ENCODE measurements at regions not wholly inside any gene's neighbourhood (a gene's known extent, or its start where the extent isn't known, plus 50 kb on each side); places are given as distances from the start of the nearest gene placed in this dataset.

DNA sequence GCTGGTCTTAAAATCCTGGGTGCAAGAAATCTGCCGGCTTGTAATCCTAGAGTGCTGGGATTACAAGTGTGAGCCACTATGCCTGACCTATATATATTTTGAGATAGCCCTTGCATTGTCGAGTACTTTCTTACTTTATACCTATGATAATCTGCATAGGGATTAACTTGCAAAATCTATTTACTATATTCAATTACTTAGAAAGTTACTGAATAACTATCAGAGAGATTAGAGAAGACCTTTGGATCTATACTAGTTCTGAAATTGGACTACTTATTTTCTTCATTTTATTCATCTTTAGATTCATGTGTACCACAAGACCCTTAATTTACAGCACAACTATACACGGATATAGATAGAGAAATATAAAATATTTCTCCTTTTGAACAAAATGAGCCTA lies 1766.0 kb downstream of the NCAM2 start:
- intact Hi-C loops (cut with DNase I; ENCODE audit: low total_unique reads), result no loop called here
- H3K36me3 ChIP-seq, result no peaks in the 10 kb centered on the region
- TF ChIP-seq, protein P1, sequence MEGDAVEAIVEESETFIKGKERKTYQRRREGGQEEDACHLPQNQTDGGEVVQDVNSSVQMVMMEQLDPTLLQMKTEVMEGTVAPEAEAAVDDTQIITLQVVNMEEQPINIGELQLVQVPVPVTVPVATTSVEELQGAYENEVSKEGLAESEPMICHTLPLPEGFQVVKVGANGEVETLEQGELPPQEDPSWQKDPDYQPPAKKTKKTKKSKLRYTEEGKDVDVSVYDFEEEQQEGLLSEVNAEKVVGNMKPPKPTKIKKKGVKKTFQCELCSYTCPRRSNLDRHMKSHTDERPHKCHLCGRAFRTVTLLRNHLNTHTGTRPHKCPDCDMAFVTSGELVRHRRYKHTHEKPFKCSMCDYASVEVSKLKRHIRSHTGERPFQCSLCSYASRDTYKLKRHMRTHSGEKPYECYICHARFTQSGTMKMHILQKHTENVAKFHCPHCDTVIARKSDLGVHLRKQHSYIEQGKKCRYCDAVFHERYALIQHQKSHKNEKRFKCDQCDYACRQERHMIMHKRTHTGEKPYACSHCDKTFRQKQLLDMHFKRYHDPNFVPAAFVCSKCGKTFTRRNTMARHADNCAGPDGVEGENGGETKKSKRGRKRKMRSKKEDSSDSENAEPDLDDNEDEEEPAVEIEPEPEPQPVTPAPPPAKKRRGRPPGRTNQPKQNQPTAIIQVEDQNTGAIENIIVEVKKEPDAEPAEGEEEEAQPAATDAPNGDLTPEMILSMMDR (IDR thresholded peaks at IDR 0.05), result no peak
- TF ChIP-seq POLR2AphosphoS5 (IDR thresholded peaks at IDR 0.05) (no peak), POLR2A (IDR thresholded peaks at IDR 0.05) (no peak)
- no peaks in the 10 kb centered on the region for H3K27me3 ChIP-seq
- DNase-seq (ENCODE audit: low spot score in 2 of 2), result no peak
- no peak overlapping the region for H3K4me3 ChIP-seq
- H3K4me1 ChIP-seq, result no peaks in the 10 kb centered on the region
- peaks cover 0 to 6% of the 10 kb centered on the region in 2 donors for H3K9me3 ChIP-seq
- no peak overlapping the region for H3K27ac ChIP-seq

DNA sequence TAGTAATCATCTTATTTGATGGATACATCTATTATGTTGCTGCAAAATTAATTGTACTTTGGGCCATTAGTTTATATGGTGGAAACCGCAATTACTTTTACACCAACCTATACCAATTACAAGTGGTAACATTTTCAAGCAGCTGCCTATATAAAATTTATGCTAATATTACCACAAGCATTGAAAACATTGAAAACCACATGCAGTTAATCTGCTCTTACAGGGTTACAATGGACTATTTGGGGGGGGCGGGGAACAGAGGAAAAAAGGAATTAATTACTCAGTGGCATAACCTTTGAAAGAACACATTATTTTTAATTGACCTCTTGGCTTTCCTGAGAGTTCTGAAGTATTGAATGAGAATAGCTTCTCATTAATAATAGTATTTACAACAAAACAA lies 1793.2 kb downstream of the NCAM2 start:
- Histone ChIP-seq H3K27me3 (no peaks in the 10 kb centered on the region), H3K36me3 (no peaks in the 10 kb centered on the region), H3K9me3 (no peaks in the 10 kb centered on the region), H3K4me1 (no peaks in the 10 kb centered on the region), H3K4me3 (no peak overlapping the region), H3K27ac (no peak overlapping the region)
- intact Hi-C loops (cut with DNase I; ENCODE audit: low total_unique reads), result no loop called here
- DNase-seq (ENCODE audit: low spot score in 2 of 2), result no peak
- TF ChIP-seq POLR2AphosphoS5 (IDR thresholded peaks at IDR 0.05), result no peak
- no peak for TF ChIP-seq POLR2A (IDR thresholded peaks at IDR 0.05)

DNA sequence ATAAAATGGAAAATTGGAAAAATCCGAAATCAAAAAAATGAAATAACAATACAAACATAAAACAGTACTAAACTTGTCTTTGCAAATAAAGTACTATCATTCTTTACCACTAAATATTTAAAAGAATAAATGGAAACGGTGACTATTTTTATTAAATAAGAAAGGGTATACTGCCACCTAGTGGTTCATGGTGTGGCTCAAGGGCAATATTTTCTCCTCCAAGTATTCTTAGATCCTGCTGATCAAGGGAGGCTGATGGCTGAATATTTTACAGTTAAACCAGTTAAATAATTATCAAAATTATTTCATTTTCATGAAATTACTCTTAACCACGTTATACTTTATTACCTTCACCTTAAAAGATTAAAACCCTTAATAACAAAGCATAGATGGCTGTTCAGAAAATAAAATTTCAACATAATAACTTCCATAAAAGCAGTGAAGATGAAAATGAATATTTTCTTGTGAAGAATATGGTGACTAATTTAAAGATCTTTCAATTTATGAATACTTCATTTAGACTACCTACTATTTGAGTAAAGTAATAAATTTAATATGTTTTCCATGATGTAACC lies 1793.9 kb downstream of the NCAM2 start:
- TF ChIP-seq, protein P1 (IDR thresholded peaks at IDR 0.05), result peak; percentile 47 to 58 (median 47)
- no peak for TF ChIP-seq POLR2A (IDR thresholded peaks at IDR 0.05)
- Histone ChIP-seq H3K27me3 (no peaks in the 10 kb centered on the region), H3K4me3 (no peak overlapping the region), H3K9me3 (no peaks in the 10 kb centered on the region), H3K4me1 (no peaks in the 10 kb centered on the region), H3K36me3 (no peaks in the 10 kb centered on the region), H3K27ac (no peak overlapping the region)
- no peak for DNase-seq (ENCODE audit: low spot score in 2 of 2)
- intact Hi-C loops (cut with DNase I; ENCODE audit: low total_unique reads), result no loop called here

DNA sequence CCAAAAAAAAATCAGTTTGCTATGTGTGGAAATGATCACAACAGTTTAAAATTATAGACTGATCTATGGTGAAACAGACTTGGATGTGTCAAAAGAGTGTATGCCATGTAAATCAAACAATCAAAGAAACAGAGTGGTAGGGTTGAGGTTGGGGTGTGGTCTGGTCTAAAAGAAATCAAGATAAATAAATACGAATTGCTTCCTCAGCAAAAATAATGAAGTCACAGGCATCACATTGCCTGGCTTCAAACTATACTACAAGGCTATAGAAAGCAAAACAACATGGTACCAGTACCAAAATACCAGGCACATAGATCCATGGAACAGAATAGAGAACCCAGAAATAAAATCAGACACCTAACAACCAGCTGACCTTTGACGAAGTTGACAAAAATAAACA lies 1796.9 kb downstream of the NCAM2 start:
- H3K36me3 ChIP-seq, result no peaks in the 10 kb centered on the region
- no peak overlapping the region for H3K27ac ChIP-seq
- H3K9me3 ChIP-seq, result no peaks in the 10 kb centered on the region
- TF ChIP-seq, protein P1 (IDR thresholded peaks at IDR 0.05), result no peak
- TF ChIP-seq POLR2AphosphoS5 (IDR thresholded peaks at IDR 0.05) (no peak), POLR2A (IDR thresholded peaks at IDR 0.05) (no peak)
- intact Hi-C loops (cut with DNase I; ENCODE audit: low total_unique reads), result no loop called here
- H3K27me3 ChIP-seq, result no peaks in the 10 kb centered on the region
- no peak for DNase-seq (ENCODE audit: low spot score in 2 of 2)
- no peak overlapping the region for H3K4me3 ChIP-seq
- no peaks in the 10 kb centered on the region for H3K4me1 ChIP-seq

DNA sequence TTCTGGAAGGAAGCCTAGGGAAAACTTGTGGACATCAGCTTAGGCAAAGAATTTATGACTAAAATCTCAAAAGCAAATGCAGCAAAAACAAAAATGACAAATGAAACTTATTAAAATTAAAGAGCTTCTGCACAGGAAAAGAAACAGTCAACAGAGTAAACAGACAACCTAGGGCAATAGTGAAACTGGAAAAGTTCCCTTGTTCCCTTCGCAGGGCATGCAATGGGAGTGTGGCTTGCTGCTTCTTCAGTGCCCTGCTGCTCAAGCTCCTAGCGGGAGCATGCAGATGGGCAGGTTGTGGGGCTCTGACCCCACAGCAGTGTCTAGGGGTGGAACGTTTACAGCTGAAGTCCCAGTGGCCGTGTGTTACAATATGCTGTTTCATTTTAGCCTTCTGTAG lies 1797.4 kb downstream of the NCAM2 start:
- TF ChIP-seq POLR2A (IDR thresholded peaks at IDR 0.05) (no peak), POLR2AphosphoS5 (IDR thresholded peaks at IDR 0.05) (no peak)
- TF ChIP-seq, protein P1 (IDR thresholded peaks at IDR 0.05), result no peak
- no peaks in the 10 kb centered on the region for H3K36me3 ChIP-seq
- no peak overlapping the region for H3K27ac ChIP-seq
- no peaks in the 10 kb centered on the region for H3K9me3 ChIP-seq
- no peak overlapping the region for H3K4me3 ChIP-seq
- no peaks in the 10 kb centered on the region for H3K4me1 ChIP-seq
- intact Hi-C loops (cut with DNase I; ENCODE audit: low total_unique reads), result no loop called here
- no peak for DNase-seq (ENCODE audit: low spot score in 2 of 2)
- H3K27me3 ChIP-seq, result no peaks in the 10 kb centered on the region

DNA sequence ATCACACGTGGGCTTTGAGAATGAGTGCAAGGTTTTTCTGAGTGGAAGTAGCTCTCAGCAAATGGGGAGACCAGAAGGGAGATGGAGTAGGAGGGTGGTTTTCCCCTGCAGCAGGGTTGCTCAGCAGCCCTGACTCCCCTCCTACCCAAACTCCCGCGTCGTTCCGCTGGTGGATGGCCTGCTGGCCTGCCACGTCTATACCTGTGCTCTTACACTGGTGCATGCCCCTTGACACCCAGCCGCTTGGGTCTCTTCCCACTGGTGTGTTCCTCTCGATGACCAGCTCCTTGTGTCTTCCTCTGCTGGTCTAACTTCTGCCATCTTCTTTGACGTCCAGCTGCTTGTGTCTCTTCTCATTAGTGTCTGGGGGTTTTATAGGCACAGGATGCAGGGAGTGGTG lies 1797.9 kb downstream of the NCAM2 start:
- intact Hi-C loops (cut with DNase I; ENCODE audit: low total_unique reads), result no loop called here
- no peak for DNase-seq (ENCODE audit: low spot score in 2 of 2)
- Histone ChIP-seq H3K27ac (no peak overlapping the region), H3K36me3 (no peaks in the 10 kb centered on the region), H3K4me1 (no peaks in the 10 kb centered on the region), H3K27me3 (no peaks in the 10 kb centered on the region), H3K4me3 (no peak overlapping the region), H3K9me3 (no peaks in the 10 kb centered on the region)
- TF ChIP-seq POLR2AphosphoS5 (IDR thresholded peaks at IDR 0.05) (no peak), POLR2A (IDR thresholded peaks at IDR 0.05) (no peak)
- TF ChIP-seq, protein P1 (IDR thresholded peaks at IDR 0.05), result no peak

Measured in breast epithelium (tissue), 4 donors.